ENCODE measurements at regions not wholly inside any gene's neighbourhood (a gene's known extent, or its start where the extent isn't known, plus 50 kb on each side); places are given as distances from the start of the nearest gene placed in this dataset.

DNA sequence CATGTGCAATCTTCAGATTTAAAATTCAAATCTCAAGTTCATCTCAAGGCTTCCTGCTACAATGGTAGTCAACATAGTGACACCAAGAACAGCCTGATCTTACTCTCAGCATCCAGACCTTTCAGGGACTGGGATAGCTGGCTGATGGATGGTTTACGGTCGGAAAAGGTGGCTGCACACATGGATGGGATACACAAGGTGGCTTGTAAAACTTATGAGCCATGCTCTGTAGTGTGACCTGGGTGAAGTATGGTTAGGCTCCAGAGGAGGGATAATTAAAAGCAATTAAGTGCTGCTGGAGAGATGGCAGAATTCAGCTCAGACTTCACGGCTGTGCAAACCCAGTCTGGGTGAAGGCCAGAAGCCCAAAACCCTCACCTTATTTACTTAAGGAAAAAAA lies 379.5 kb downstream of the NFIB start (continued):
- TF ChIP-seq, protein P1, sequence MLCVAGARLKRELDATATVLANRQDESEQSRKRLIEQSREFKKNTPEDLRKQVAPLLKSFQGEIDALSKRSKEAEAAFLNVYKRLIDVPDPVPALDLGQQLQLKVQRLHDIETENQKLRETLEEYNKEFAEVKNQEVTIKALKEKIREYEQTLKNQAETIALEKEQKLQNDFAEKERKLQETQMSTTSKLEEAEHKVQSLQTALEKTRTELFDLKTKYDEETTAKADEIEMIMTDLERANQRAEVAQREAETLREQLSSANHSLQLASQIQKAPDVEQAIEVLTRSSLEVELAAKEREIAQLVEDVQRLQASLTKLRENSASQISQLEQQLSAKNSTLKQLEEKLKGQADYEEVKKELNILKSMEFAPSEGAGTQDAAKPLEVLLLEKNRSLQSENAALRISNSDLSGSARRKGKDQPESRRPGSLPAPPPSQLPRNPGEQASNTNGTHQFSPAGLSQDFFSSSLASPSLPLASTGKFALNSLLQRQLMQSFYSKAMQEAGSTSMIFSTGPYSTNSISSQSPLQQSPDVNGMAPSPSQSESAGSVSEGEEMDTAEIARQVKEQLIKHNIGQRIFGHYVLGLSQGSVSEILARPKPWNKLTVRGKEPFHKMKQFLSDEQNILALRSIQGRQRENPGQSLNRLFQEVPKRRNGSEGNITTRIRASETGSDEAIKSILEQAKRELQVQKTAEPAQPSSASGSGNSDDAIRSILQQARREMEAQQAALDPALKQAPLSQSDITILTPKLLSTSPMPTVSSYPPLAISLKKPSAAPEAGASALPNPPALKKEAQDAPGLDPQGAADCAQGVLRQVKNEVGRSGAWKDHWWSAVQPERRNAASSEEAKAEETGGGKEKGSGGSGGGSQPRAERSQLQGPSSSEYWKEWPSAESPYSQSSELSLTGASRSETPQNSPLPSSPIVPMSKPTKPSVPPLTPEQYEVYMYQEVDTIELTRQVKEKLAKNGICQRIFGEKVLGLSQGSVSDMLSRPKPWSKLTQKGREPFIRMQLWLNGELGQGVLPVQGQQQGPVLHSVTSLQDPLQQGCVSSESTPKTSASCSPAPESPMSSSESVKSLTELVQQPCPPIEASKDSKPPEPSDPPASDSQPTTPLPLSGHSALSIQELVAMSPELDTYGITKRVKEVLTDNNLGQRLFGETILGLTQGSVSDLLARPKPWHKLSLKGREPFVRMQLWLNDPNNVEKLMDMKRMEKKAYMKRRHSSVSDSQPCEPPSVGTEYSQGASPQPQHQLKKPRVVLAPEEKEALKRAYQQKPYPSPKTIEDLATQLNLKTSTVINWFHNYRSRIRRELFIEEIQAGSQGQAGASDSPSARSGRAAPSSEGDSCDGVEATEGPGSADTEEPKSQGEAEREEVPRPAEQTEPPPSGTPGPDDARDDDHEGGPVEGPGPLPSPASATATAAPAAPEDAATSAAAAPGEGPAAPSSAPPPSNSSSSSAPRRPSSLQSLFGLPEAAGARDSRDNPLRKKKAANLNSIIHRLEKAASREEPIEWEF (CRISPR knock-in tag; IDR thresholded peaks at IDR 0.05), result no peak
- TF ChIP-seq XRCC5 (IDR thresholded peaks at IDR 0.05; ENCODE audit: low read depth, low read length) (no peak), ZNF766 (CRISPR knock-in tag; conservative IDR thresholded peaks at IDR 0.05) (no peak)

GRCh38 chr9:13933268-13933656 lies 380.7 kb downstream of the NFIB start:
- WGBS (ENCODE audit: insufficient coverage, low coverage, missing lambda C conversion rate), result 0% methylated on average over 1 of the region's 1 CpG
- Histone ChIP-seq H3K4me3 (no peak overlapping the region), H4K20me1 (replicated peaks; ENCODE audit: control insufficient read depth, insufficient read depth, low read length) (no peaks in the 10 kb centered on the region), H3K27ac (ENCODE audit: extremely low read depth, low read depth, low read length) (no peak overlapping the region), H3K9ac (ENCODE audit: insufficient read depth in 1 of 2, low read depth in 2 of 2, low read length in 2 of 2) (no peak overlapping the region), H3K79me2 (ENCODE audit: control insufficient read depth, insufficient read depth, low read length) (no peaks in the 10 kb centered on the region), H3K4me2 (ENCODE audit: insufficient read depth, low read length) (no peak overlapping the region), H3K9me3 (replicated peaks; ENCODE audit: control insufficient read depth, insufficient read depth, low read depth, low read length) (no peaks in the 10 kb centered on the region), H3K4me1 (replicated peaks in 1 of 2; ENCODE audit: control insufficient read depth in 2 of 2, insufficient read depth in 2 of 2, low read length in 2 of 2) (no peaks in the 10 kb centered on the region), H3K27me3 (ENCODE audit: control insufficient read depth in 2 of 2, insufficient read depth in 2 of 2, low read length in 2 of 2) (no peaks in the 10 kb centered on the region), H3K9me1 (ENCODE audit: control insufficient read depth, insufficient read depth, low read length) (no peaks in the 10 kb centered on the region), H3K36me3 (ENCODE audit: control insufficient read depth, insufficient read depth, low read length) (no peaks in the 10 kb centered on the region), H2AFZ (ENCODE audit: low read depth, low read length) (no peak overlapping the region)
- POLR2A ChIA-PET, result no interaction called here
- DNase-seq (ENCODE audit: extremely low read depth in 1 of 4, low spot score in 3 of 4) (no peak), FAIRE-seq (no peak), ATAC-seq (no peak)
- in situ Hi-C loops (cut with MboI) (no loop called here), intact Hi-C loops (cut with micrococcal nuclease) (no loop called here)
- no TSS peak for BruUV-seq (replicated peaks)
- CTCF ChIA-PET (ENCODE audit: low intra/inter-chr PET ratio), result no interaction called here
- TF ChIP-seq ILF3 (IDR thresholded peaks at IDR 0.05; ENCODE audit: borderline replicate concordance) (no peak), CTCFL (IDR thresholded peaks at IDR 0.05; ENCODE audit: borderline replicate concordance, insufficient read depth, low read depth, low read length, poor library complexity, severe bottlenecking) (no peak), CBFA2T2 (conservative IDR thresholded peaks at IDR 0.05) (no peak), MITF (IDR thresholded peaks at IDR 0.05) (no peak), ZNF134 (CRISPR knock-in tag; conservative IDR thresholded peaks at IDR 0.05) (no peak)
- TF ChIP-seq, protein P2, sequence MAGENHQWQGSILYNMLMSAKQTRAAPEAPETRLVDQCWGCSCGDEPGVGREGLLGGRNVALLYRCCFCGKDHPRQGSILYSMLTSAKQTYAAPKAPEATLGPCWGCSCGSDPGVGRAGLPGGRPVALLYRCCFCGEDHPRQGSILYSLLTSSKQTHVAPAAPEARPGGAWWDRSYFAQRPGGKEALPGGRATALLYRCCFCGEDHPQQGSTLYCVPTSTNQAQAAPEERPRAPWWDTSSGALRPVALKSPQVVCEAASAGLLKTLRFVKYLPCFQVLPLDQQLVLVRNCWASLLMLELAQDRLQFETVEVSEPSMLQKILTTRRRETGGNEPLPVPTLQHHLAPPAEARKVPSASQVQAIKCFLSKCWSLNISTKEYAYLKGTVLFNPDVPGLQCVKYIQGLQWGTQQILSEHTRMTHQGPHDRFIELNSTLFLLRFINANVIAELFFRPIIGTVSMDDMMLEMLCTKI (IDR thresholded peaks at IDR 0.05; ENCODE audit: partially characterized antibody), result no peak
- TF ChIP-seq, protein P3, sequence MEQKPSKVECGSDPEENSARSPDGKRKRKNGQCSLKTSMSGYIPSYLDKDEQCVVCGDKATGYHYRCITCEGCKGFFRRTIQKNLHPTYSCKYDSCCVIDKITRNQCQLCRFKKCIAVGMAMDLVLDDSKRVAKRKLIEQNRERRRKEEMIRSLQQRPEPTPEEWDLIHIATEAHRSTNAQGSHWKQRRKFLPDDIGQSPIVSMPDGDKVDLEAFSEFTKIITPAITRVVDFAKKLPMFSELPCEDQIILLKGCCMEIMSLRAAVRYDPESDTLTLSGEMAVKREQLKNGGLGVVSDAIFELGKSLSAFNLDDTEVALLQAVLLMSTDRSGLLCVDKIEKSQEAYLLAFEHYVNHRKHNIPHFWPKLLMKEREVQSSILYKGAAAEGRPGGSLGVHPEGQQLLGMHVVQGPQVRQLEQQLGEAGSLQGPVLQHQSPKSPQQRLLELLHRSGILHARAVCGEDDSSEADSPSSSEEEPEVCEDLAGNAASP (IDR thresholded peaks at IDR 0.05), result no peak

Data from K562 (cell line).